ENCODE measurements at regions not wholly inside any gene's neighbourhood (a gene's known extent, or its start where the extent isn't known, plus 50 kb on each side); places are given as distances from the start of the nearest gene placed in this dataset.
A peak's percentile ranks its signal among the peaks of the same experiment; 100 is the strongest.

DNA sequence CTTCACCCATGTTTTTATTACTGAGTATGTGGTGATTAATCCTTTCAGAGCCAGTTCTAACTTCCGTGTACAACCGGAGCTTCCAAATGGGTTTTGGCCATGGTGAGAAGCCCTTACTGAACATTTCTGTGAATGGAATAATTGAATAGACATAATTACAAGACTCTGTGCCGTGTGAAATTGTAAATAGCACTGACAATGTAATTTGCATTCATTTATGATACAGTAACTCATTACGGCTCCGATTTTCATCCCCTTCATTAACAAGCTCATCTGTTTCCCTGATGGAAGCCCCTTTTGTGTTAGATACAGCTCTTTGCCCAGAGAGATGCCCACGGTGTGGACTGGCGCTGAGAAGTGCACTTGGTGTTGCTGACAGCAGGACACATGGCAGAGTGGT is 891.0 kb downstream of the AACS start:
- H3K4me3 ChIP-seq (ENCODE audit: low read depth, low read length) = no peak overlapping the region
- H3K36me3 ChIP-seq (ENCODE audit: control insufficient read depth, insufficient read depth, low read length) = no peaks in the 10 kb centered on the region
- no peaks in the 10 kb centered on the region for H3K4me1 ChIP-seq (ENCODE audit: control insufficient read depth, insufficient read depth, low read length)
- H3K27me3 ChIP-seq (ENCODE audit: control insufficient read depth, insufficient read depth, low read length) = no peaks in the 10 kb centered on the region
- H3K9ac ChIP-seq (ENCODE audit: low read depth, low read length) = no peak overlapping the region
- no peaks in the 10 kb centered on the region for H3K9me3 ChIP-seq (ENCODE audit: control insufficient read depth, insufficient read depth, low read length)

DNA sequence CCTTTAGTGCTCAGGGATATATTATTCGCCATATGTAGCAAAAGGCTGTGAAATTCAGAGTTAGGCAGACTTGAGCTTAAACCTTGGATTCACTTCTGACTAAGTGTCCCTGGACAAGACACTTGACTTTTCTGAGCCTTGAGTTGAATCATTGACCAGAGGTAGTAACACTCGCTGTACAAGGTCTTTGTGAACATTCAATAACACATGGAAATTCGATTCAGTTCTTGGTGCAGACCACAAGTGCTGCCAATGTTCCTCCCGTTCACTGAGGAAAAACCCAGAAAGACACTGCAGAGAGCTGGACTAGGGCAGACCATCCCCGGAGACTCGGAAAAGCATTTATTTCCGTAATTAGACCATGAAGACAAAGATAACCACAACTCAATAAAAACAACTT is 901.4 kb downstream of the AACS start:
- Histone ChIP-seq H3K4me3 (ENCODE audit: low read depth, low read length) (no peak overlapping the region), H3K27me3 (ENCODE audit: control insufficient read depth, insufficient read depth, low read length) (no peaks in the 10 kb centered on the region), H3K9ac (ENCODE audit: low read depth, low read length) (no peak overlapping the region), H3K36me3 (ENCODE audit: control insufficient read depth, insufficient read depth, low read length) (no peaks in the 10 kb centered on the region), H3K4me1 (ENCODE audit: control insufficient read depth, insufficient read depth, low read length) (no peaks in the 10 kb centered on the region), H3K9me3 (ENCODE audit: control insufficient read depth, insufficient read depth, low read length) (peaks cover 4% of the 10 kb centered on the region)

- Histone ChIP-seq H3K36me3 (ENCODE audit: control insufficient read depth, insufficient read depth, low read length) (no peaks in the 10 kb centered on the region), H3K27me3 (ENCODE audit: control insufficient read depth, insufficient read depth, low read length) (no peaks in the 10 kb centered on the region), H3K4me3 (ENCODE audit: low read depth, low read length) (no peak overlapping the region), H3K9ac (ENCODE audit: low read depth, low read length) (no peak overlapping the region), H3K9me3 (ENCODE audit: control insufficient read depth, insufficient read depth, low read length) (peaks cover 4% of the 10 kb centered on the region), H3K4me1 (ENCODE audit: control insufficient read depth, insufficient read depth, low read length) (no peaks in the 10 kb centered on the region)
Measured at GRCh38 chr12:125968413-125968812, 903.2 kb downstream of the AACS start.

- Histone ChIP-seq H3K9me3 (ENCODE audit: control insufficient read depth, insufficient read depth, low read length) (peaks cover 4% of the 10 kb centered on the region), H3K36me3 (ENCODE audit: control insufficient read depth, insufficient read depth, low read length) (no peaks in the 10 kb centered on the region), H3K9ac (ENCODE audit: low read depth, low read length) (no peak overlapping the region), H3K4me1 (ENCODE audit: control insufficient read depth, insufficient read depth, low read length) (no peaks in the 10 kb centered on the region), H3K27me3 (ENCODE audit: control insufficient read depth, insufficient read depth, low read length) (no peaks in the 10 kb centered on the region), H3K4me3 (ENCODE audit: low read depth, low read length) (no peak overlapping the region)
Measured at GRCh38 chr12:125971981-125972380, 906.7 kb downstream of the AACS start.

DNA sequence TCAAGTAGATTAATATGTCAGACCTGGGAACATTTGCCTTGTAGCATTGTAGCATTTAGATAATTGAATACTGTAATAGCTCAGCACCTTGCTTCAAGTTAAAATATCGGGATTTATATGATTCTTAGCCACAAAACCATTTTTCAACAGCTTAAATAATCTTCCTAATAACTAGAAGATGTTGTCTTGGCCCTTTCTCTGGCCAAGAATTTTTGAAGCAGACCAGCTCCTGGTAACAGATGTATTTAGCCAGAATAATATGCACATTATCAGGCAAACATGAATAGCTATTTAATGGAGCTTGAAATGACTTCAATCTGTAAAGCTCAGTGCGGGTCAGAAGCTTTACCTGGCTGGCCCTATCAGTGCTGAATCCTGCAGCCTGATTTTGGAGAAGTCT is 913.1 kb downstream of the AACS start:
- Histone ChIP-seq H3K27me3 (ENCODE audit: control insufficient read depth, insufficient read depth, low read length) (no peaks in the 10 kb centered on the region), H3K9me3 (ENCODE audit: control insufficient read depth, insufficient read depth, low read length) (no peaks in the 10 kb centered on the region), H3K36me3 (ENCODE audit: control insufficient read depth, insufficient read depth, low read length) (no peaks in the 10 kb centered on the region), H3K4me3 (ENCODE audit: low read depth, low read length) (no peak overlapping the region), H3K9ac (ENCODE audit: low read depth, low read length) (no peak overlapping the region), H3K4me1 (ENCODE audit: control insufficient read depth, insufficient read depth, low read length) (no peaks in the 10 kb centered on the region)

DNA sequence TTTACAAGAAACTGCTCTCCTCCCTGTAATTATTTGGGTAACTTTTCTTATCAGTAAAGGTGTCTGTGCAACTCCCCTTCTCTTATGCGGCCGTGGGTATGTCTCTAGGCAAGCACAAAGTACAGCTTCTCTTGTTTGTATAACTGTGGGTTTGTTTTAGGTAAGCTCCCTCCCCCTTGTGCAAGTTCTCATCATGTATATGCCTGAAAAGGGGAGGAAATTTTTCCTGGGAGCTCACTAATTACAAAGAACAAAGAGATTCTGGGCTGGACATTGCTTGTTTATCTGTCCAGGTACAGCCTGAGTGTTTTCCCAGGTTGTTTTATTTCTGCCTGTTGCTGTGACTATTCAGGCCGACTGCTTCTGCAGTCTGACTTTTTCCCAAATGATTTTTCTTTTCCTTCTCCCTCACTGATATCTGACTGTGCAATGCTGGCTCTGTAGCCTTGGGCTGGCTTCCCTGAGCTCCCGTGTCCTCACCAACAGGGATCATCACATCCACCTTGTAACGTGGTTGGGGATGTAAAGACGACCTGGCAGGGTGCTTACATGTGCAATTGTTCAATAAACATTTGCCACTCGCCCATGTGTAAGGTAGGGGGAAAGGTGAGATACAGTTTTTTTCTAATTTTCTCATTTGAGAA is 916.5 kb downstream of the AACS start:
- Histone ChIP-seq H3K4me1 (ENCODE audit: control insufficient read depth, insufficient read depth, low read length) (peaks cover 2% of the 10 kb centered on the region), H3K27me3 (ENCODE audit: control insufficient read depth, insufficient read depth, low read length) (peaks cover 4% of the 10 kb centered on the region), H3K9ac (ENCODE audit: low read depth, low read length) (no peak overlapping the region), H3K4me3 (ENCODE audit: low read depth, low read length) (no peak overlapping the region), H3K9me3 (ENCODE audit: control insufficient read depth, insufficient read depth, low read length) (no peaks in the 10 kb centered on the region), H3K36me3 (ENCODE audit: control insufficient read depth, insufficient read depth, low read length) (no peaks in the 10 kb centered on the region)

DNA sequence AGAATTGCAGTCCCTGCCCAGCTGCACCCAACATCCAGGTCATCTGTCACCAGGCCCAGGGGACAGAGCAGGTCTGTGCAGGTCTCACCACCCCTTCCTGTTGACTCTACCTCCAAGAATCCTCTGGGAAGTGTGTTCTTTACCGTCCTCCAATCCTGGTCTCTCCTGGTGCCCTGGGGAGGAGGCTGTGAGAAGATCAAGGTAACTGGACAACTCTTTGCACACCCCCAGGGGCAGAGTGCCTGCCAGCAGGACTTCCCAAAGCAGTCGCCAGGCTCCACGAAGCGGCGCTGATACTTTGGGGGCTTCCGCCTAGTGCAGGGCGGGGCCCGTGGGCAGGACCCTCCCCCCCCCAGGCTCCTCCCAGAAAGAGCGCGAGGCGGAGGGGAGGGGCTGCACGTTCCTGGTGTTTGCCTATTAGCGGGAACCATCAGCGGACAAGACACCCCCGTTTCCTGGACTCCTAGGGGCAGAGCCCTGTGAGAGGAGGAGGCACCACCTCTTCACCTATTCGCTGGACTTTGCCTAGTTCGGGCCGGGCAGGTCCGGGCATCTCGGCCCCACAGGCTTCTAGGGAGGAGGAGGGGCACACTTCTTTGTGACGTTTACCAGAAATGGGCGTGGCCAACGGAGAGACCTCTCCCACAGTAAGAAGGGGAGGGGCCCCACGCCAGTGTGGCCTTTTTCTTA is 918.0 kb downstream of the AACS start:
- Histone ChIP-seq H3K9ac (ENCODE audit: low read depth, low read length) (peak overlapping the region; percentile 73), H3K4me3 (ENCODE audit: low read depth, low read length) (peak overlapping the region; percentile 65), H3K36me3 (ENCODE audit: control insufficient read depth, insufficient read depth, low read length) (no peaks in the 10 kb centered on the region)

GRCh38 chr12:125983784-125984500 is 918.7 kb downstream of the AACS start:
- Histone ChIP-seq H3K9me3 (ENCODE audit: control insufficient read depth, insufficient read depth, low read length) (no peaks in the 10 kb centered on the region), H3K4me1 (ENCODE audit: control insufficient read depth, insufficient read depth, low read length) (peaks cover 2% of the 10 kb centered on the region), H3K36me3 (ENCODE audit: control insufficient read depth, insufficient read depth, low read length) (no peaks in the 10 kb centered on the region), H3K9ac (ENCODE audit: low read depth, low read length) (no peak overlapping the region), H3K4me3 (ENCODE audit: low read depth, low read length) (peak overlapping the region; percentile 65), H3K27me3 (ENCODE audit: control insufficient read depth, insufficient read depth, low read length) (peaks cover 4% of the 10 kb centered on the region)

More for the DNA sequence above, 918.0 kb downstream of the AACS start:
- Histone ChIP-seq H3K9me3 (ENCODE audit: control insufficient read depth, insufficient read depth, low read length) (no peaks in the 10 kb centered on the region), H3K27me3 (ENCODE audit: control insufficient read depth, insufficient read depth, low read length) (peaks cover 4% of the 10 kb centered on the region), H3K4me1 (ENCODE audit: control insufficient read depth, insufficient read depth, low read length) (peaks cover 2% of the 10 kb centered on the region)

DNA sequence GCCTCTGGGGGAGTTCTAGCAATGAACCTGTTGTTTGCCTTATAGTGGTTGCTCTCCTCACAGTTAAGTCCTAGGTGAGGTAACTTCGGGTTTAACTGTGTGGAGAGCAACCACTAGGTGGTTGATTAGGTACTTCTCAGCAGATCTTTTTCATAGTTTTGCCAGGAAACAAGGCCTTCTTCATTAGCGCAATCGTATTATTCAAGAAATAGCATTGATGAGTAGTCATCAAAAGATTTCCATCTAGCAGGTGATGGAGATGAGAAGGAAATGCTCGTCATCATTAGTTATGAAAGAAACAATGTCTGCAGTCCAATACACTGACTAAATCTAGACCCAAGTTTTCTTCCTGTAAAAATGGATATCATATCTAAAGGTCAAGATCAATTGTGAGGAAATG is 923.3 kb downstream of the AACS start:
- Histone ChIP-seq H3K9ac (ENCODE audit: low read depth, low read length) (no peak overlapping the region), H3K36me3 (ENCODE audit: control insufficient read depth, insufficient read depth, low read length) (no peaks in the 10 kb centered on the region), H3K9me3 (ENCODE audit: control insufficient read depth, insufficient read depth, low read length) (no peaks in the 10 kb centered on the region), H3K27me3 (ENCODE audit: control insufficient read depth, insufficient read depth, low read length) (peaks cover 4% of the 10 kb centered on the region), H3K4me3 (ENCODE audit: low read depth, low read length) (no peak overlapping the region), H3K4me1 (ENCODE audit: control insufficient read depth, insufficient read depth, low read length) (peaks cover 2% of the 10 kb centered on the region)

DNA sequence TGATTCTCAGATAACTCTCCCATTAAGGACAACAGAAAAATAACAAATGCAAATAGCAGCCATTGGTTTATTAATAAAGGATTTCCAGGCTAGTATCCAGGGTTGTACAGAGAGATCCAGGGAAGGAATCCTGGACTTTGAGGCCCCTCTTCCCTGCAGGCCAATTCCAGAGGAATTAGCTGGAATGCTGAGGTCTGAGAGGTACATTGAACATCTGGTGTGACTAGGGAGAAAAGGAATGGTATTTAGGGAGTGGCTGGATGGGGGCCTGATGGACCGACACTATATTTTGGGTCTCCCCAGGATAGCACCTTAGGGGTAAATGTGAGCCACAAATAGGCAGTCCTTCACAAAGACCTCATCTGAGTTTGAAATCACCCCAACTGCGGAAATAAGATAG is 924.5 kb downstream of the AACS start:
- no peaks in the 10 kb centered on the region for H3K9me3 ChIP-seq (ENCODE audit: control insufficient read depth, insufficient read depth, low read length)
- no peak overlapping the region for H3K4me3 ChIP-seq (ENCODE audit: low read depth, low read length)
- H3K36me3 ChIP-seq (ENCODE audit: control insufficient read depth, insufficient read depth, low read length) = no peaks in the 10 kb centered on the region
- H3K27me3 ChIP-seq (ENCODE audit: control insufficient read depth, insufficient read depth, low read length) = peaks cover 4% of the 10 kb centered on the region
- H3K4me1 ChIP-seq (ENCODE audit: control insufficient read depth, insufficient read depth, low read length) = peaks cover 2% of the 10 kb centered on the region
- H3K9ac ChIP-seq (ENCODE audit: low read depth, low read length) = no peak overlapping the region

DNA sequence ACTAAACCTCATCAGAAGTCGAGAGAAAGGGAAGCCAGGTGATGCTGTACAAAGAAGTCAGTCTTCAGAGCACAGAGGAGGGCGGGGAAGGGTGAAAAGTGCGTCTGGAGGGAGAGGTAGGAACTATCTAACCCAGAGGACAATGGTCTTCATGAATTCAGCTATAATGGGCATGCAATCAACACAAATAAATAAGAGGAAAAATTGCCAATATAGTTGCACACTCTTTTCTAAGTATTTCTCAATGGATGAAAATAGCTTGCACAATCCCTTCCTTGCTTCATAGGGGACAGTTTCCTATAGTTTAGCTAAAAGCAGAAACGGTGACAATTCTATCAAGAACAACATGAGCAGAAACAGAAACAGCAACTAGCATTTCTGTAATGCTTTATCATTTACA is 931.2 kb downstream of the AACS start:
- no peak overlapping the region for H3K9ac ChIP-seq (ENCODE audit: low read depth, low read length)
- no peaks in the 10 kb centered on the region for H3K27me3 ChIP-seq (ENCODE audit: control insufficient read depth, insufficient read depth, low read length)
- H3K4me1 ChIP-seq (ENCODE audit: control insufficient read depth, insufficient read depth, low read length) = no peaks in the 10 kb centered on the region
- no peaks in the 10 kb centered on the region for H3K36me3 ChIP-seq (ENCODE audit: control insufficient read depth, insufficient read depth, low read length)
- peaks cover 8% of the 10 kb centered on the region for H3K9me3 ChIP-seq (ENCODE audit: control insufficient read depth, insufficient read depth, low read length)
- no peak overlapping the region for H3K4me3 ChIP-seq (ENCODE audit: low read depth, low read length)

- H3K36me3 ChIP-seq (ENCODE audit: control insufficient read depth, insufficient read depth, low read length) = no peaks in the 10 kb centered on the region
- H3K9me3 ChIP-seq (ENCODE audit: control insufficient read depth, insufficient read depth, low read length) = peaks cover 11% of the 10 kb centered on the region
- no peaks in the 10 kb centered on the region for H3K4me1 ChIP-seq (ENCODE audit: control insufficient read depth, insufficient read depth, low read length)
- H3K4me3 ChIP-seq (ENCODE audit: low read depth, low read length) = no peak overlapping the region
- H3K27me3 ChIP-seq (ENCODE audit: control insufficient read depth, insufficient read depth, low read length) = no peaks in the 10 kb centered on the region
- H3K9ac ChIP-seq (ENCODE audit: low read depth, low read length) = no peak overlapping the region
Measured at GRCh38 chr12:125999628-126000027, 934.4 kb downstream of the AACS start.
